Chondrocyte (in vitro differentiated cells): ENCODE measurements at regions not wholly inside any gene's neighbourhood (a gene's known extent, or its start where the extent isn't known, plus 50 kb on each side); places are given as distances from the start of the nearest gene placed in this dataset.

ENCODE experiments used
- DNase-seq: peaks from one replicate; pipeline ENCODE4 v3.0.0; 2021; ENCODE audit warnings: mixed read lengths, low spot score
- H3K27ac Mint-ChIP-seq: one replicate; pipeline ENCODE4 v1.8.0; 2021; ENCODE audit warnings: mild to moderate bottlenecking, moderate library complexity, mixed read lengths; ENCODE audit not compliant: unreplicated experiment
- H3K27me3 Mint-ChIP-seq: 2 replicates; pipeline ENCODE4 v1.8.0; 2021; ENCODE audit warnings: low read depth, mixed read lengths
- H3K36me3 Mint-ChIP-seq: 2 replicates; pipeline ENCODE4 v1.8.0; 2021; ENCODE audit warnings: low read depth, mixed read lengths
- H3K4me1 Mint-ChIP-seq: 2 replicates; pipeline ENCODE4 v1.8.0; 2021; ENCODE audit warnings: low read depth, mild to moderate bottlenecking, mixed read lengths
- H3K4me3 Mint-ChIP-seq: one replicate; pipeline ENCODE4 v1.8.0; 2021; ENCODE audit warnings: mild to moderate bottlenecking, moderate library complexity, mixed read lengths; ENCODE audit not compliant: unreplicated experiment
- H3K9me3 Mint-ChIP-seq: 2 replicates; pipeline ENCODE4 v1.8.0; 2021; ENCODE audit warnings: low read depth, mixed read lengths
- TF ChIP-seq, protein P1 (sequence below): fragments of 200-600 bp; sonication (generic); IDR thresholded peaks from 2 replicates; pipeline ENCODE4 v1.5.0; 2021; ENCODE audit warnings: antibody characterized with exemption, mild to moderate bottlenecking, moderate library complexity

DNA sequence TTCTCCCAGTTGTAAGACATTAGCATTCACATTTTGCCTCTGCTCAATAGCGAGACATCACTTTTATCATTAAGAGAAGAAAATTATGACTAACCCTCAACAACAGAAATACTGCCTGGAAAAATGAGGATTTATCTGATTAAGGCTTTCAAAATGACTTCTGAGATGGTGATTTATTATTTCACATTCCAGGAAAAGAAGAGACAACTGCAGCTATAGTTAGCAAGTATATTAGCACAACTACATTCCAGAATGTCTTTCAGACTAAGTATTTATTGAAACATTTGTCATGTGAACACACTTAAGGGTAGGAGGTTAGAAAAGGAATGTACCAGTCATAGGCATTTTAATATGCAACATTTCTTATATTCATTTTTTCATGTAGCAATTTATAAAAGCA is 162.0 kb downstream of the IQUB start:
- H3K4me3 Mint-ChIP-seq: no peak overlapping the region
- H3K36me3 Mint-ChIP-seq: no peaks in the 10 kb centered on the region
- no peaks in the 10 kb centered on the region for H3K9me3 Mint-ChIP-seq
- no peak for DNase-seq
- peaks cover 24% of the 10 kb centered on the region for H3K4me1 Mint-ChIP-seq
- TF ChIP-seq, protein P1, sequence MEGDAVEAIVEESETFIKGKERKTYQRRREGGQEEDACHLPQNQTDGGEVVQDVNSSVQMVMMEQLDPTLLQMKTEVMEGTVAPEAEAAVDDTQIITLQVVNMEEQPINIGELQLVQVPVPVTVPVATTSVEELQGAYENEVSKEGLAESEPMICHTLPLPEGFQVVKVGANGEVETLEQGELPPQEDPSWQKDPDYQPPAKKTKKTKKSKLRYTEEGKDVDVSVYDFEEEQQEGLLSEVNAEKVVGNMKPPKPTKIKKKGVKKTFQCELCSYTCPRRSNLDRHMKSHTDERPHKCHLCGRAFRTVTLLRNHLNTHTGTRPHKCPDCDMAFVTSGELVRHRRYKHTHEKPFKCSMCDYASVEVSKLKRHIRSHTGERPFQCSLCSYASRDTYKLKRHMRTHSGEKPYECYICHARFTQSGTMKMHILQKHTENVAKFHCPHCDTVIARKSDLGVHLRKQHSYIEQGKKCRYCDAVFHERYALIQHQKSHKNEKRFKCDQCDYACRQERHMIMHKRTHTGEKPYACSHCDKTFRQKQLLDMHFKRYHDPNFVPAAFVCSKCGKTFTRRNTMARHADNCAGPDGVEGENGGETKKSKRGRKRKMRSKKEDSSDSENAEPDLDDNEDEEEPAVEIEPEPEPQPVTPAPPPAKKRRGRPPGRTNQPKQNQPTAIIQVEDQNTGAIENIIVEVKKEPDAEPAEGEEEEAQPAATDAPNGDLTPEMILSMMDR: no peak
- no peaks in the 10 kb centered on the region for H3K27me3 Mint-ChIP-seq
- peak overlapping the region; percentile 11 for H3K27ac Mint-ChIP-seq

DNA sequence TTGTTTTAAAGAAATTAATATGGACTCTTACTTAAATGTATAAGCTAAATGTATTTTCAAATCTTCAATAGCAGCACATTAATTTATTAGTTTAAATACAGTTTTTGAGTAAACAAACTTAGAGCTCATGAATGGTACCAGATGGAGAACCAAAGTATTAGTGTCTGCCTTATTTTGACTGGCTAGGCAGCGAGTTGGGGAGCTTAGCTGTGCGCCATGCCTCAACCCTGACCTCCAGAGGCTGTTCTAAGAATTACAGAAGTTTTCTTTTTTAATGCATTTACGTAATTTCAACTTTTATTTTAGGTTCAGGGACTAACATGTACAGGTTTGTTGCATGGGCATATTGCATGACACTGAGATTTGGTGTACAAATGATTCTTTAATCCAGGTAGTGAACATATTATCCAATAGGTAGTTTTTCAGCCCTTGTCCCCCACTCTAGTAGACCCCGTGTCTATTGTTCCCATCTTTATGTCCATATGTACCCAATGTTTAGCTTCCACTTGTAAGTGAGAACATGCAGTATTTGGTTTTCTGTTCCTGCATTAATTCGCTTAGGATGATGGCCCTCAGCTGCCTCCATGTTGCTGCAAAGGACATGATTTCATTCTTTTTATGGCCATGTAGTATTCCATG is 166.8 kb downstream of the IQUB start:
- DNase-seq: no peak
- Mint-ChIP-seq H3K36me3 (no peaks in the 10 kb centered on the region), H3K4me3 (no peak overlapping the region), H3K4me1 (peaks cover 13% of the 10 kb centered on the region), H3K9me3 (no peaks in the 10 kb centered on the region), H3K27ac (no peak overlapping the region), H3K27me3 (no peaks in the 10 kb centered on the region)
- TF ChIP-seq, protein P1: peak; percentile 90

DNA sequence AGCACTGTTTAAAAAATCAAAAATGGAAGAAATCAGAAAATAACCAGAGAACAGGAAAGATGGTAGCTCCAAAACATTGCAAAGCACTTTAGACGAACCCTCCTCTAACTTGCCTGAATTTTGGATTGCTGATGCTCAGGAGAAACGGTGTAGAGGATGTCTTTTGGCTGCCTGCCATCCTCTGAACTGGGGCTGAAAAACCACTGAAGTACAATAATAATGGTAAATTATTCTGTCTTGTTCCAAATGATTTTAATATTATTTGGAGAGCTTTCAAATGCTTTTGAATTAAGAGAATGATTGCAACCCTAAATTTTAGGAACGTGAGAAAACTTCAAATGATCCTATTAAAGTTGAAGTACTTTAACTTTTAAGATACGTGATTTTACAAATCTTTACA is 167.3 kb upstream of the SLC13A1 start:
- Mint-ChIP-seq H3K9me3 (no peaks in the 10 kb centered on the region), H3K4me1 (peaks cover 7% of the 10 kb centered on the region), H3K27me3 (no peaks in the 10 kb centered on the region), H3K4me3 (no peak overlapping the region), H3K36me3 (no peaks in the 10 kb centered on the region), H3K27ac (no peak overlapping the region)
- no peak for DNase-seq
- TF ChIP-seq, protein P1: no peak

DNA sequence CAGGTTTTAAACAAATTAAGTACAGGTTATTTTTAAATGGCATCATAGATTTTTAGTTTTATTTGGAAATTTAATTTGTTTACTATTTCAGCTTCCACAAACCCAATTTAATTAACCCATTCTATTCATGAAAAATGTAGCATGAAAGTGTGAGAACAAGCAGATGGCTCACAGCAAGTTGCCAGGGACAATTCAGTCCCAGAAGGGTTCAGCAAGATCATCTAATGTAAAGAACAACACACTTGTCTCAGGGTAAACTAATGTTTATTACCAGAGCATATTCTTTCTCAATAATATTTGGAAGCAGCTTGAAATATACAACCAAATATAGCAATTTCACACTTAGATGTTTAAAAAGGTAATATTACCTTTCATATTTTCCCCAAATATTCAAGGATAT is 166.9 kb upstream of the SLC13A1 start:
- Mint-ChIP-seq H3K4me3 (no peak overlapping the region), H3K36me3 (no peaks in the 10 kb centered on the region), H3K27me3 (no peaks in the 10 kb centered on the region), H3K4me1 (peaks cover 5% of the 10 kb centered on the region), H3K9me3 (no peaks in the 10 kb centered on the region), H3K27ac (no peak overlapping the region)
- TF ChIP-seq, protein P1: no peak
- no peak for DNase-seq

DNA sequence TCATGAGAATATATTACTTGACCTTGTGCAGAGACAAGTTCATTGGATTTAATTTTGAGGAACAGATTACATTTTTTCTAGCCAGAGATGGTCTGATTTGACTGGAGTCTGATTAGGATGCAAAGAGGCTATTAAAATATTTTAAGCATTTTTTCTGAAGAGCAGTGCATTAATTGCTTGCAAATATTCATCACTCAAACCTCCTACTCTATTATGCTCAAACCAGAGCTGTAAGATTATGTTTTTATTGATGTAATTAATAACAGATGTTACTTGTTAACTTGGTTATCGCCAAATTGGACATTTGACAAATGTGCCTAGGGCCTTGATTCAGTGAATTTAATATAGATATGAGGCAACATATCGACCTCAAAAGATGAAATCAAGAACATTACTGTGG is 160.9 kb upstream of the SLC13A1 start:
- peaks cover 3% of the 10 kb centered on the region for H3K27me3 Mint-ChIP-seq
- no peak overlapping the region for H3K4me3 Mint-ChIP-seq
- TF ChIP-seq, protein P1: no peak
- no peaks in the 10 kb centered on the region for H3K9me3 Mint-ChIP-seq
- H3K27ac Mint-ChIP-seq: no peak overlapping the region
- peaks cover 4% of the 10 kb centered on the region for H3K4me1 Mint-ChIP-seq
- no peaks in the 10 kb centered on the region for H3K36me3 Mint-ChIP-seq
- DNase-seq: no peak
